ENCODE measurements at regions not wholly inside any gene's neighbourhood (a gene's known extent, or its start where the extent isn't known, plus 50 kb on each side); places are given as distances from the start of the nearest gene placed in this dataset.

GRCh38 chr16:59126486-59126885 is 392.4 kb upstream of the GOT2 start:
- TF ChIP-seq POLR2A (IDR thresholded peaks at IDR 0.05) (no peak), CTCF (IDR thresholded peaks at IDR 0.05) (no peak), POLR2AphosphoS5 (IDR thresholded peaks at IDR 0.05) (no peak)
